Ectodermal cell (in vitro differentiated cells): ENCODE measurements at regions not wholly inside any gene's neighbourhood (a gene's known extent, or its start where the extent isn't known, plus 50 kb on each side); places are given as distances from the start of the nearest gene placed in this dataset.

Experiments
- H3K27ac ChIP-seq: 2 replicates; pipeline ENCODE4 v1.7.0; 2013; ENCODE audit warnings: mild to moderate bottlenecking, low read depth, low read length; ENCODE audit not compliant: insufficient read depth, poor library complexity, severe bottlenecking
- H3K27me3 ChIP-seq: 2 replicates; pipeline ENCODE4 v1.7.0; 2013; ENCODE audit warnings: mild to moderate bottlenecking, low read length; ENCODE audit not compliant: insufficient read depth, control insufficient read depth, poor library complexity, severe bottlenecking
- H3K36me3 ChIP-seq: one replicate; pipeline ENCODE4 v1.7.0; 2013; ENCODE audit warnings: low read length; ENCODE audit not compliant: control insufficient read depth, insufficient read depth
- H3K4me1 ChIP-seq: one replicate; pipeline ENCODE4 v1.7.0; 2013; ENCODE audit warnings: low read length; ENCODE audit not compliant: control insufficient read depth, insufficient read depth
- H3K4me3 ChIP-seq: 2 replicates; pipeline ENCODE4 v1.7.0; 2013; ENCODE audit warnings: low read depth, low read length, control low read depth; ENCODE audit not compliant: insufficient read depth
- H3K9me3 ChIP-seq: 2 replicates; pipeline ENCODE4 v1.7.0; 2013; ENCODE audit warnings: mild to moderate bottlenecking, low read length, moderate library complexity; ENCODE audit not compliant: control insufficient read depth
- WGBS, 2 experiments: methylation state at CpG; one replicate each; pipeline ENCODE4 v1.1.7; 2013; ENCODE audit warnings: missing lambda C conversion rate in 2 of 2; 5-methylcytosine and 5-hydroxymethylcytosine counted together

DNA sequence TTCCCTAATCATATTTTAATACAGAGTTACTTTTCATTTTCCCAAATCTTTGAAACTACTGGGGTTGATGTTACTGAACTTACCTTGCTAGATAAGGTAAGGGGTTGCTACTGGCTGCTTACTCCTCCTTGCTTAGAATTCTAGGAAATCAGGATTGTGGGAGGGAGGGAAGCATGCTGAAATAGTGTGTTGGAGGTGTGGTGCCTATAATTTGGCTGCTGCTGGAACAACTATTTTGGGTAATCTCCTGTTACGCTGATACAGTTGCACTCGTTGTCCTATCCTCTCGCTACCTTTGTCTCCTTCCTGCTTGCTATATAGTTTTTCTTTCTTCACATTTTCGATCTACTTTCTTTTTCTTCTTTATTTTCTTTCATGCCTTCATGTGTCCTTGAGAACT, 83.7 kb downstream of the BMP2 start:
- Histone ChIP-seq H3K27ac (no peak overlapping the region), H3K36me3 (no peaks in the 10 kb centered on the region), H3K4me1 (no peaks in the 10 kb centered on the region), H3K4me3 (no peak overlapping the region), H3K27me3 (no peaks in the 10 kb centered on the region), H3K9me3 (no peaks in the 10 kb centered on the region)
- 93 to 95% methylated on average over 4 of the region's 4 CpGs for WGBS, 2 experiments

DNA sequence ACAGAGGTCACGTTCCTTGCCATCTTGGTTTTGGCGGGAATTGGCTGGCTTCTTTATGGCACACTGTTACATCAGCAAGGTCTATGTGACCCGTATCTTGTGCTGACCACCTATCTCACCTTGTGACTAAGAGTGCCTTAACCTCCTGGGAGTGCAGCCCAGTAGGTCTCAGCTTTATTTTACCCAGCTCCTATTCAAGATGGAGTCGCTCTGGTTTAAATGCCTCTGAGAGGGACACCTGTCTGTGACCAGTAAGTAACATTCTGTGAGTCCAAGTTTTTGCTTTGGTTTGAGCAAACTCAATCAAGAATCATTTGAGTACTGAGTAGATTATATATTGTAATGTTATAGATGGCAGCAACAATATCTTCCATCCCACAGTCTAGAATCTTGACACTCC, 85.0 kb downstream of the BMP2 start:
- no peaks in the 10 kb centered on the region for H3K27me3 ChIP-seq

DNA sequence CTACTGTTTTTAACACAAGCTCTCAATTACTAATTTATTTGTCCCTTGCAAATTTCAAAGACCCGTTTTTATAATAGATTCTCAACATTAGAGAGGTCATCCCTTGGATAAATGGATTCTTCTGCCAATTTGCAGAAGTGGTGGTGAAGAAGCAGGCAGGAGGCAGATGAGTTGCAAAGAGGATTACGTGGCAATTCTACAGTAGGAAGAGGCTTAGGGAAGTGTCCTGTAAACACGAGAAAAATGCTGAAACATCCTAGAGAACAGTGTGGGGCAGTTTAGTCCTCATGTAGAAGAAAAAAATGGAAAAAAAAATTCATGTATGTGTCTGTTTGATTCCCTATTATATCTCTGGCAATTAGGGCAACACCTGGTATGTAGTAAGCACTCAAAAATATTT, 87.6 kb downstream of the BMP2 start:
- Histone ChIP-seq H3K4me1 (no peaks in the 10 kb centered on the region), H3K9me3 (no peaks in the 10 kb centered on the region), H3K27ac (no peak overlapping the region), H3K4me3 (no peak overlapping the region), H3K36me3 (no peaks in the 10 kb centered on the region), H3K27me3 (no peaks in the 10 kb centered on the region)
- 73 to 87% methylated on average over 3 of the region's 3 CpGs for WGBS, 2 experiments

More for the DNA sequence above, 85.0 kb downstream of the BMP2 start:
- Histone ChIP-seq H3K4me1 (no peaks in the 10 kb centered on the region), H3K4me3 (no peak overlapping the region), H3K27ac (no peak overlapping the region), H3K9me3 (no peaks in the 10 kb centered on the region), H3K36me3 (no peaks in the 10 kb centered on the region)
- WGBS, 2 experiments, result 93 to 96% methylated on average over 4 of the region's 4 CpGs

DNA sequence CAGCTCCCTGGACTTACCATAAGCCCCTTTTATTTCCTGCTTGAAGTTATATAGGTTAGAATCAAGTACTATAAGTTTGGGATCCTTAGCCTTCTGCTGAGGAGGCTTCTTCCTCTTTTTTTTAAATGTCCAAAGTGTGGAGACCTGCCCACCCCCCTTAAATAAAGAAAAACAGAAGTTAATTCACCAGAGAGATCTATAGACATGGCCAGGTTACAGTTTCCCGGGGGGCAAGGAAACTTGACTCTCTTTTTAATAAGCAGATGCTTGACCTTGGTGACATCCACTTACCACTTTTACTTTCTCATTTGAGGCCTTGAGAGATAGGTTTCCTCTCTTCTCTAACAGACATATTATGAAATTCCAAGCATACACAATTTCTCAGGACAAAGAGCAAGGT, 88.3 kb downstream of the BMP2 start:
- no peak overlapping the region for H3K27ac ChIP-seq
- 100% methylated on average over 1 of the region's 1 CpG for WGBS, 2 experiments
- H3K36me3 ChIP-seq, result no peaks in the 10 kb centered on the region

DNA sequence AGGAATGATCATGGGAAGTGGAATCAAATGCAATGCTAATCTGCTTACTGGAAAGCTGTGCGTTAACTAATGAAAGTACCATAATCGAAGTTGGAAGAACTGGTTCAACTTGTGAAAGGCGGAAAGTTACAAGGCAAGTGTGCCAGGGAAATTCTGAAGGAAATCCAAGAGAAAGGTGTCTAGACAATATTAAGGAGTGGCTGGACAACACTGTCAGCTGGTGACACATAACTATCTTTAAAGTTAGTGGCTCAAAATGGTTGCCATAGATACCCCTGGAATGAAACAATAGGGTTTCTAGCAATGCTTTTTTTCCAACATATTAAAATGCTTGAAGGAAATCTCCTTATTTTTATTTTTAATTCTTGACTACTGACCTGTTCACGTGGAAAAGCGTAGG, 90.4 kb downstream of the BMP2 start:
- WGBS, 2 experiments, result 94 to 97% methylated on average over 5 of the region's 5 CpGs
- Histone ChIP-seq H3K36me3 (no peaks in the 10 kb centered on the region), H3K4me1 (peaks cover 6% of the 10 kb centered on the region), H3K27ac (no peak overlapping the region), H3K4me3 (no peak overlapping the region), H3K27me3 (no peaks in the 10 kb centered on the region), H3K9me3 (no peaks in the 10 kb centered on the region)

More for the DNA sequence above, 88.3 kb downstream of the BMP2 start:
- Histone ChIP-seq H3K27me3 (no peaks in the 10 kb centered on the region), H3K9me3 (no peaks in the 10 kb centered on the region), H3K4me1 (no peaks in the 10 kb centered on the region), H3K4me3 (no peak overlapping the region)

DNA sequence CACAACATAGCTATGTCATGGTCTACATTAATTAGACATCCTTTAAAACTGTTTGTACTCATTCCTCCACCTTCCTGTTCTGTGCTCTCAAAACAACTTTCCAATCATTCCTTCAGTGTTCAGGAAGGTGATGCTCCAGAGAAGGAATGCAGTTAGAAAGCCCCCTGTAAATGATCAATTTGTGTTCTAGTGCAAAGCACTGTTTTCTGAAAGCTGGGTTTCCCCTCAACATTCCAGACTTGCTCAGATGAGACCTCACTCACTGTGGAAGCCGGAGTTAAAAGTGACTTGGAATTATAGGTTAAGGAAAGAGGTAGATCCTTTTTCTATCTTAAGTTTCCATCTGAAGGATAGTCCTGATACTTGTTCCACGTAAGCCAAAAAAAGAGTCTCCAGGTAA, 95.9 kb downstream of the BMP2 start:
- Histone ChIP-seq H3K9me3 (no peaks in the 10 kb centered on the region), H3K4me1 (peaks cover 6% of the 10 kb centered on the region), H3K27ac (no peak overlapping the region), H3K27me3 (no peaks in the 10 kb centered on the region), H3K4me3 (no peak overlapping the region), H3K36me3 (no peaks in the 10 kb centered on the region)
- WGBS, 2 experiments, result 90 to 91% methylated on average over 1 to 2 of the region's 2 CpGs

DNA sequence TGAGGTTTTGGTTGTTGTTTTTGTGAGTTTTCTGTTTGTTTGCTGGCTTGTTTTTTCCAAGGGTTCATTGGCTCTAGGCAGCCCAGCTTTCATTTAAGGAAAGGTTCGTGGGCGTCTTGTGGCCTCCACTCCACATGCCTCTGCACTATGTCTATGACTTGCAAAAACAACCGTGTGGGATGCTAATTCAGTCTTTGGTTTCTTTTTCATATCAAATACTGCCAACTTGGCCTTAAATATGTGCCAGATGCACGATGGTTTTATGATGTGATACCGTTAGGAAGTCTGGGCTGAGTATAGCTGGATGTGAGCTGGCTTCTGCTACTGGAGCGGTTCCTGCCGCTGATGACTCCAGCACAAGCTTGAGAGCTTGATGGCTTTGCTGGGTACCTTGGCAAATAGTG, 96.3 kb downstream of the BMP2 start:
- Histone ChIP-seq H3K27me3 (no peaks in the 10 kb centered on the region), H3K9me3 (no peaks in the 10 kb centered on the region), H3K36me3 (no peaks in the 10 kb centered on the region), H3K4me1 (peaks cover 6% of the 10 kb centered on the region), H3K4me3 (no peak overlapping the region), H3K27ac (no peak overlapping the region)
- 93 to 94% methylated on average over 7 of the region's 7 CpGs for WGBS, 2 experiments

DNA sequence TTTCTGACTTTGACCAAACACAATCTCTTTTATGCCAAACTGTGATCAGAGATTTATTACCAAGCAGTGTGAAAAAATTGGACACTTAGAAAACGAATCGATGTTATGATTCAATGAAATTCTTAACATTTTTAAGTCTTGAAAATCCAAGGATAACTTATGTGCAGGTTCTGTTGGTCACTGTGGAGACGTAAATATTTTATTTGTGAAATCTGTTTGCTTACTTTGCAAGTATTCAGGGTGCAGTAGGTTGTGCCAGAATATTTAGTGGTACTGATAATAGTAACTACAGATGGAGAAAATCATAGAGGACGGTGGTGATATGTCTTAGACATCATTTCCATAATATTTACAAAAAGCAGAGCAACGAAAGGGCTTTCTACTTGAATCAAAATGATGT, 97.3 kb downstream of the BMP2 start:
- no peak overlapping the region for H3K27ac ChIP-seq

DNA sequence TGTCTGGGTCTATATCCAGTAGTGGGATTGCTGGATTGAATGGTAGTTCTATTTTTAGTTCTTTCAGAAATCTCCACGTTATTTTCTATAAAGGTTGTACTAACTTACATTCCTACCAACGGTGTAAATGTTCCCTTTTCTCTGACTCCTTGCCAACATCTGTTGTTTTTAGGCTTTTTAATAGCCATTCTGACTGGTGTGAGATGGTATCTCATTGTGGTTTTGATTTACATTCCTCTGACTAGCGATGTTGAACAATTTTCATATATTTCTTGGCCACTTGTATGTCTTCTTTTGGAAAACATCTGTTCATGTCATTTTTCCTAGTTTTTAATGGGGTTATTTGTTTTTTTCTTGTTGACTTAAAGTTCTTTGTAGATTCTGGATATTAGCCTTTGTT, 99.3 kb downstream of the BMP2 start:
- WGBS, 2 experiments, result 95 to 100% methylated on average over 2 of the region's 3 CpGs
- H3K27me3 ChIP-seq, result no peaks in the 10 kb centered on the region
- no peaks in the 10 kb centered on the region for H3K36me3 ChIP-seq
- H3K27ac ChIP-seq, result no peak overlapping the region
- H3K4me3 ChIP-seq, result no peak overlapping the region
- no peaks in the 10 kb centered on the region for H3K9me3 ChIP-seq
- peaks cover 2% of the 10 kb centered on the region for H3K4me1 ChIP-seq

More for the DNA sequence above, 97.3 kb downstream of the BMP2 start:
- H3K4me3 ChIP-seq, result no peak overlapping the region
- H3K4me1 ChIP-seq, result peaks cover 6% of the 10 kb centered on the region
- H3K36me3 ChIP-seq, result no peaks in the 10 kb centered on the region
- H3K27me3 ChIP-seq, result no peaks in the 10 kb centered on the region
- 94% methylated on average over 5 of the region's 5 CpGs for WGBS, 2 experiments
- H3K9me3 ChIP-seq, result no peaks in the 10 kb centered on the region

DNA sequence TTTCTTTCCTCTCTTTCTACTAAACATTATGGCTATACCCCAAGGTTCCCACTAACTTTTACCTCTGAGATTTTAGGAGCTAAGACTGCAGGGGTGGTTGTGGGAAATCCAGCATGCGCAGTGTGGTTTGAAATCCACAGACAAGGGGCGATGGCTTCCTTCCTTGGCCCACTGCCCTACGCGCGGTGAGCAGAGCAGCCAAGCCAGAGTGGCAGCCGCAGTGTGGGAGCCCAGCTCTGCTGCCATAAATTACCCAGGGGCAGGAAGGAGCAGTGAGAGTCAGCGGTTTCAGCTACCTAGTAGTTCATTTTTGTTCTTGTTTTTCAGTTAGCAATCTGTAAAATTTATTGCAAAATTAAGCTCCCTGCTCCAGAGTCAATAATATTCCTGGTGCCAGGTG, 101.4 kb downstream of the BMP2 start:
- H3K4me1 ChIP-seq, result no peaks in the 10 kb centered on the region
- H3K4me3 ChIP-seq, result no peak overlapping the region
- H3K27ac ChIP-seq, result no peak overlapping the region
- no peaks in the 10 kb centered on the region for H3K27me3 ChIP-seq
- no peaks in the 10 kb centered on the region for H3K36me3 ChIP-seq
- 95% methylated on average over 7 of the region's 7 CpGs for WGBS, 2 experiments
- H3K9me3 ChIP-seq, result no peaks in the 10 kb centered on the region

DNA sequence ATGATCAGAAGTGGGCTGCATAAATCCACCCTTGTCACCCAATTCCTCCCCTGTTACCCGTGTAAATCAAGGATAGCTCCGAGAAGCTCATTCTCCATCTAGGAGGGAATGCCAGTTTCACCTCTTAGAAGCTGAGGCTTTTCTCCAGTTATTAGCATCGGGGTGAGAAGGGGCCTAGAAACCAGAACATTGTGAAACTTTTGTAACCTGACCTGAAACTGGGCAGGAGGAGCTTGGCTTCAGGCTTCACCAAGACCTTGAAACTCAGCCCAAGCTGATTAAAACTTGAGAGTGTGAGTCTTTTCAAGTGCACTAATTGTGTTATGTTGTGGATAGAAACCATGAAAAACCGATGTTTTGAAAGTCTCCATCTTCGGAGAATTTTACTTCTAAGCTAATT, 103.1 kb downstream of the BMP2 start:
- Histone ChIP-seq H3K27ac (no peak overlapping the region), H3K4me3 (no peak overlapping the region), H3K4me1 (no peaks in the 10 kb centered on the region), H3K9me3 (no peaks in the 10 kb centered on the region), H3K36me3 (no peaks in the 10 kb centered on the region), H3K27me3 (no peaks in the 10 kb centered on the region)
- 90 to 92% methylated on average over 5 of the region's 5 CpGs for WGBS, 2 experiments
